Esophagus squamous epithelium (tissue), 5 donors: ENCODE measurements at regions not wholly inside any gene's neighbourhood (a gene's known extent, or its start where the extent isn't known, plus 50 kb on each side); places are given as distances from the start of the nearest gene placed in this dataset.

Experiments
- DNase-seq: peaks from one replicate; lab custom pipeline; 2025; lab: John Stamatoyannopoulos, UW
- H3K27ac ChIP-seq, 4 donors: fragments of 200-600 bp; sonication (generic); one replicate each; pipeline ENCODE4 v1.5.1; 2016 to 2019; ENCODE audit warnings: mild to moderate bottlenecking in 1 of 4
- H3K27me3 ChIP-seq, 4 donors: fragments of 200-600 bp; sonication (generic); 1 replicate in 3 of 4; 2 replicates in 1 of 4; pipeline versions ENCODE4 v1.5.1 to v1.6.0; 2017 to 2021; ENCODE audit warnings: antibody characterized with exemption in 1 of 4
- H3K36me3 ChIP-seq, 3 donors: fragments of 200-600 bp; sonication (generic); one replicate each; pipeline ENCODE4 v1.5.1; 2016 to 2019
- H3K4me1 ChIP-seq, 3 donors: fragments of 200-600 bp; sonication (generic); one replicate each; pipeline ENCODE4 v1.5.1; 2017 to 2019
- H3K4me3 ChIP-seq, 4 donors: fragments of 200-600 bp; sonication (generic); 1 replicate in 3 of 4; 2 replicates in 1 of 4; pipeline ENCODE4 v1.5.1; 2016 to 2019; ENCODE audit warnings: mild to moderate bottlenecking in 2 of 4, moderate library complexity in 1 of 4
- H3K9me3 ChIP-seq, 3 donors: fragments of 200-600 bp; sonication (generic); one replicate each; pipeline ENCODE4 v1.5.1; 2016 to 2019
- CTCF ChIP-seq, 6 experiments: fragments of 450-650 bp in 4 of 6; fragments of 200-600 bp in 2 of 6; sonication (generic) in 2 of 6; IDR thresholded peaks; one replicate each; pipeline ENCODE4 v1.5.1; 2016 to 2019; ENCODE audit warnings: antibody characterized with exemption in 6 of 6, mild to moderate bottlenecking in 4 of 6, moderate library complexity in 4 of 6
- POLR2A ChIP-seq, 4 donors: fragments of 450-650 bp; IDR thresholded peaks; one replicate each; pipeline ENCODE4 v1.6.1; 2017; ENCODE audit warnings: antibody characterized with exemption in 4 of 4, mild to moderate bottlenecking in 4 of 4, moderate library complexity in 3 of 4
- WGBS, 2 donors: methylation state at CpG; one replicate each; pipeline ENCODE4 v1.1.5; 2018; 5-methylcytosine and 5-hydroxymethylcytosine counted together
- intact Hi-C: fragments of 100-400 bp; cut with DNase I; formaldehyde crosslinking; loops from one replicate; pipeline ENCODE4 v1.15.0; 2022
- donor health status: DM: yes; HTN: yes; CAD: no.

GRCh38 chr4:15373363-15373762 lies 54.5 kb upstream of the C1QTNF7 start:
- H3K27ac ChIP-seq: peak overlapping the region in 3 of 4 donors; percentile 63 to 79 (median 65)
- H3K4me1 ChIP-seq: peaks cover 0 to 30% (median 13%) of the 10 kb centered on the region in 3 donors
- WGBS, 2 donors: 59 to 63% methylated on average over 3 of the region's 3 CpGs
- intact Hi-C loops: no loop called here
- H3K27me3 ChIP-seq: no peaks in the 10 kb centered on the region
- H3K9me3 ChIP-seq: no peaks in the 10 kb centered on the region
- no peak for DNase-seq
- TF ChIP-seq CTCF (IDR thresholded peaks at IDR 0.05) (no peak), POLR2A (IDR thresholded peaks at IDR 0.05) (no peak)
- H3K4me3 ChIP-seq: no peak overlapping the region
- no peaks in the 10 kb centered on the region for H3K36me3 ChIP-seq

- DNase-seq: no peak
- 62 to 70% methylated on average over 8 of the region's 8 CpGs for WGBS, 2 donors
- TF ChIP-seq CTCF (IDR thresholded peaks at IDR 0.05) (no peak), POLR2A (IDR thresholded peaks at IDR 0.05) (no peak)
- intact Hi-C loops: no loop called here
- peaks cover 0 to 35% (median 13%) of the 10 kb centered on the region in 3 donors for H3K4me1 ChIP-seq
- H3K36me3 ChIP-seq: no peaks in the 10 kb centered on the region
- peak overlapping the region; percentile 22 to 79 (median 64) for H3K27ac ChIP-seq
- peak overlapping the region in 3 of 4 donors; percentile 23 to 56 (median 25) for H3K4me3 ChIP-seq
- H3K27me3 ChIP-seq: no peaks in the 10 kb centered on the region
- H3K9me3 ChIP-seq: no peaks in the 10 kb centered on the region
These were observed 53.2 kb upstream of the C1QTNF7 start for GRCh38 chr4:15374656-15375055.

GRCh38 chr4:15375667-15376066 lies 52.2 kb upstream of the C1QTNF7 start:
- no peak for DNase-seq
- H3K4me3 ChIP-seq: peak overlapping the region in 1 of 4 donors; percentile 56
- no peak for TF ChIP-seq POLR2A (IDR thresholded peaks at IDR 0.05)
- TF ChIP-seq CTCF (IDR thresholded peaks at IDR 0.05): no peak
- H3K27ac ChIP-seq: peak overlapping the region in 3 of 4 donors; percentile 63 to 79 (median 65)
- H3K27me3 ChIP-seq: no peaks in the 10 kb centered on the region
- no peaks in the 10 kb centered on the region for H3K9me3 ChIP-seq
- peaks cover 0 to 34% (median 13%) of the 10 kb centered on the region in 3 donors for H3K4me1 ChIP-seq
- no peaks in the 10 kb centered on the region for H3K36me3 ChIP-seq
- 45 to 56% methylated on average over 3 of the region's 3 CpGs for WGBS, 2 donors
- intact Hi-C loops: no loop called here

- TF ChIP-seq CTCF (IDR thresholded peaks at IDR 0.05) (no peak), POLR2A (IDR thresholded peaks at IDR 0.05) (no peak)
- Histone ChIP-seq H3K27me3 (no peaks in the 10 kb centered on the region), H3K36me3 (no peaks in the 10 kb centered on the region), H3K9me3 (no peaks in the 10 kb centered on the region), H3K4me3 (peak overlapping the region in 1 of 4 donors; percentile 56), H3K4me1 (peaks cover 0 to 31% (median 13%) of the 10 kb centered on the region in 3 donors), H3K27ac (peak overlapping the region in 3 of 4 donors; percentile 63 to 79 (median 65))
- intact Hi-C loops: no loop called here
- DNase-seq: no peak
- 60 to 63% methylated on average over 5 of the region's 5 CpGs for WGBS, 2 donors
These were observed 51.7 kb upstream of the C1QTNF7 start for GRCh38 chr4:15376145-15376544.

- intact Hi-C loops: no loop called here
- WGBS, 2 donors: 39 to 52% methylated on average over 2 of the region's 2 CpGs
- no peak for DNase-seq
- Histone ChIP-seq H3K4me3 (no peak overlapping the region), H3K9me3 (no peaks in the 10 kb centered on the region), H3K27me3 (no peaks in the 10 kb centered on the region), H3K36me3 (no peaks in the 10 kb centered on the region), H3K4me1 (peaks cover 0 to 31% (median 13%) of the 10 kb centered on the region in 3 donors), H3K27ac (peak overlapping the region in 3 of 4 donors; percentile 63 to 79 (median 65))
- no peak for TF ChIP-seq CTCF (IDR thresholded peaks at IDR 0.05)
- TF ChIP-seq POLR2A (IDR thresholded peaks at IDR 0.05): no peak
These were observed 51.2 kb upstream of the C1QTNF7 start for GRCh38 chr4:15376594-15376993.
